ENCODE measurements at regions not wholly inside any gene's neighbourhood (a gene's known extent, or its start where the extent isn't known, plus 50 kb on each side); places are given as distances from the start of the nearest gene placed in this dataset.

GRCh38 chr13:111554539-111555267, 234.3 kb downstream of the TEX29 start:
- Mint-ChIP-seq H3K4me3 (ENCODE audit: low read depth) (no peak overlapping the region), H3K27me3 (peaks cover 47% of the 10 kb centered on the region), H3K9me3 (ENCODE audit: low read depth) (no peaks in the 10 kb centered on the region), H3K27ac (peak overlapping the region; percentile 27), H3K36me3 (ENCODE audit: insufficient read depth) (no peaks in the 10 kb centered on the region), H3K4me1 (ENCODE audit: low read depth) (peaks cover 13% of the 10 kb centered on the region)
- no peak for DNase-seq (ENCODE audit: low spot score, unreplicated experiment)
- TF ChIP-seq CTCF (IDR thresholded peaks at IDR 0.05; ENCODE audit: unreplicated experiment): no peak

- TF ChIP-seq CTCF (IDR thresholded peaks at IDR 0.05; ENCODE audit: unreplicated experiment): no peak
Measured at GRCh38 chr13:111555268-111555808, 234.9 kb downstream of the TEX29 start.

GRCh38 chr13:111555903-111556302, 235.5 kb downstream of the TEX29 start:
- Mint-ChIP-seq H3K9me3 (ENCODE audit: low read depth) (no peaks in the 10 kb centered on the region), H3K27me3 (peaks cover 49% of the 10 kb centered on the region), H3K36me3 (ENCODE audit: insufficient read depth) (no peaks in the 10 kb centered on the region), H3K4me3 (ENCODE audit: low read depth) (no peak overlapping the region), H3K4me1 (ENCODE audit: low read depth) (peaks cover 8% of the 10 kb centered on the region), H3K27ac (no peak overlapping the region)
- TF ChIP-seq CTCF (IDR thresholded peaks at IDR 0.05; ENCODE audit: unreplicated experiment): no peak
- DNase-seq (ENCODE audit: low spot score, unreplicated experiment): no peak

More at GRCh38 chr13:111555268-111555808, 234.9 kb downstream of the TEX29 start:
- Mint-ChIP-seq H3K36me3 (ENCODE audit: insufficient read depth) (no peaks in the 10 kb centered on the region), H3K27ac (no peak overlapping the region), H3K27me3 (peaks cover 49% of the 10 kb centered on the region), H3K4me3 (ENCODE audit: low read depth) (no peak overlapping the region), H3K4me1 (ENCODE audit: low read depth) (peaks cover 8% of the 10 kb centered on the region), H3K9me3 (ENCODE audit: low read depth) (no peaks in the 10 kb centered on the region)
- DNase-seq (ENCODE audit: low spot score, unreplicated experiment): no peak

GRCh38 chr13:111556496-111556895, 236.1 kb downstream of the TEX29 start:
- H3K9me3 Mint-ChIP-seq (ENCODE audit: low read depth): no peaks in the 10 kb centered on the region
- no peak for TF ChIP-seq CTCF (IDR thresholded peaks at IDR 0.05; ENCODE audit: unreplicated experiment)
- peaks cover 8% of the 10 kb centered on the region for H3K4me1 Mint-ChIP-seq (ENCODE audit: low read depth)
- no peak for DNase-seq (ENCODE audit: low spot score, unreplicated experiment)
- H3K27ac Mint-ChIP-seq: no peak overlapping the region
- no peak overlapping the region for H3K4me3 Mint-ChIP-seq (ENCODE audit: low read depth)
- no peaks in the 10 kb centered on the region for H3K36me3 Mint-ChIP-seq (ENCODE audit: insufficient read depth)
- H3K27me3 Mint-ChIP-seq: peaks cover 50% of the 10 kb centered on the region

- peaks cover 55% of the 10 kb centered on the region for H3K27me3 Mint-ChIP-seq
- H3K9me3 Mint-ChIP-seq (ENCODE audit: low read depth): no peaks in the 10 kb centered on the region
- no peak for TF ChIP-seq CTCF (IDR thresholded peaks at IDR 0.05; ENCODE audit: unreplicated experiment)
- no peak for DNase-seq (ENCODE audit: low spot score, unreplicated experiment)
- H3K36me3 Mint-ChIP-seq (ENCODE audit: insufficient read depth): no peaks in the 10 kb centered on the region
- peaks cover 6% of the 10 kb centered on the region for H3K4me1 Mint-ChIP-seq (ENCODE audit: low read depth)
- no peak overlapping the region for H3K27ac Mint-ChIP-seq
- no peak overlapping the region for H3K4me3 Mint-ChIP-seq (ENCODE audit: low read depth)
Measured at GRCh38 chr13:111557921-111558699, 237.7 kb downstream of the TEX29 start.

Data from progenitor cell of endocrine pancreas (in vitro differentiated cells).